Muscle layer of colon (tissue), 2 donors: ENCODE measurements at regions not wholly inside any gene's neighbourhood (a gene's known extent, or its start where the extent isn't known, plus 50 kb on each side); places are given as distances from the start of the nearest gene placed in this dataset.
"Not testable (repeated sequence)": the region's sequence is repeated elsewhere in the genome, so short reads cannot be mapped to it uniquely, and the experiment has no call there.

Experiments
- H3K27ac ChIP-seq: one replicate; pipeline ENCODE4 v1.7.0; 2013; ENCODE audit warnings: low read depth, mild to moderate bottlenecking, low read length, moderate library complexity
- H3K27me3 ChIP-seq, 2 donors: one replicate each; pipeline ENCODE4 v1.7.0; 2013; ENCODE audit warnings: low read length in 2 of 2, mild to moderate bottlenecking in 2 of 2; ENCODE audit not compliant: insufficient read depth in 2 of 2, control insufficient read depth in 1 of 2
- H3K36me3 ChIP-seq: one replicate; pipeline ENCODE4 v1.7.0; 2013; ENCODE audit warnings: mild to moderate bottlenecking, low read length; ENCODE audit not compliant: insufficient read depth
- H3K4me1 ChIP-seq: one replicate; pipeline ENCODE4 v1.7.0; 2013; ENCODE audit warnings: mild to moderate bottlenecking, low read length; ENCODE audit not compliant: insufficient read depth
- H3K4me3 ChIP-seq, 2 donors: one replicate each; pipeline ENCODE4 v1.7.0; 2013; ENCODE audit warnings: low read length in 2 of 2, low read depth in 1 of 2, mild to moderate bottlenecking in 1 of 2, moderate library complexity in 1 of 2
- H3K9ac ChIP-seq: one replicate; pipeline ENCODE4 v1.7.0; 2013; ENCODE audit warnings: low read length
- H3K9me3 ChIP-seq: one replicate; pipeline ENCODE4 v1.7.0; 2013; ENCODE audit warnings: mild to moderate bottlenecking, low read length
- donor health status: abdominal sarcoma.
- donor health status: Adenocarcinoma of cecum.

- H3K36me3 ChIP-seq = no peaks in the 10 kb centered on the region
- no peak overlapping the region for H3K4me3 ChIP-seq
- H3K4me1 ChIP-seq = no peaks in the 10 kb centered on the region
- no peaks in the 10 kb centered on the region for H3K27me3 ChIP-seq
- no peak overlapping the region for H3K27ac ChIP-seq
- no peak overlapping the region for H3K9ac ChIP-seq
- H3K9me3 ChIP-seq = no peaks in the 10 kb centered on the region
These were observed 486.6 kb downstream of the AJAP1 start for GRCh38 chr1:5140962-5141361.

GRCh38 chr1:5140136-5140535 is 485.7 kb downstream of the AJAP1 start:
- Histone ChIP-seq H3K27me3 (no peaks in the 10 kb centered on the region), H3K9ac (no peak overlapping the region), H3K4me1 (no peaks in the 10 kb centered on the region), H3K27ac (no peak overlapping the region), H3K4me3 (no peak overlapping the region), H3K36me3 (no peaks in the 10 kb centered on the region), H3K9me3 (no peaks in the 10 kb centered on the region)

GRCh38 chr1:5129746-5130355 is 475.4 kb downstream of the AJAP1 start:
- Histone ChIP-seq H3K27ac (no peak overlapping the region), H3K4me3 (no peak overlapping the region), H3K9me3 (no peaks in the 10 kb centered on the region), H3K4me1 (no peaks in the 10 kb centered on the region), H3K9ac (no peak overlapping the region), H3K27me3 (no peaks in the 10 kb centered on the region), H3K36me3 (no peaks in the 10 kb centered on the region)

GRCh38 chr1:5125208-5125607 is 470.8 kb downstream of the AJAP1 start:
- Histone ChIP-seq H3K27me3 (no peaks in the 10 kb centered on the region), H3K9me3 (no peaks in the 10 kb centered on the region), H3K27ac (no peak overlapping the region), H3K9ac (no peak overlapping the region), H3K4me3 (no peak overlapping the region), H3K36me3 (no peaks in the 10 kb centered on the region), H3K4me1 (no peaks in the 10 kb centered on the region)

GRCh38 chr1:5120559-5120958 is 466.1 kb downstream of the AJAP1 start:
- H3K27ac ChIP-seq = no peak overlapping the region
- H3K36me3 ChIP-seq = no peaks in the 10 kb centered on the region
- H3K9ac ChIP-seq = no peak overlapping the region
- no peaks in the 10 kb centered on the region for H3K4me1 ChIP-seq
- no peak overlapping the region for H3K4me3 ChIP-seq
- no peaks in the 10 kb centered on the region for H3K27me3 ChIP-seq
- H3K9me3 ChIP-seq = no peaks in the 10 kb centered on the region

- no peaks in the 10 kb centered on the region for H3K9me3 ChIP-seq
- H3K36me3 ChIP-seq = no peaks in the 10 kb centered on the region
- no peaks in the 10 kb centered on the region for H3K4me1 ChIP-seq
- no peak overlapping the region for H3K4me3 ChIP-seq
- no peaks in the 10 kb centered on the region for H3K27me3 ChIP-seq
- no peak overlapping the region for H3K27ac ChIP-seq
- no peak overlapping the region for H3K9ac ChIP-seq
These were observed 465.2 kb downstream of the AJAP1 start for GRCh38 chr1:5119366-5120234.

GRCh38 chr1:5118771-5119170 is 464.4 kb downstream of the AJAP1 start:
- not testable (repeated sequence) for H3K36me3 ChIP-seq, H3K9me3 ChIP-seq, H3K4me1 ChIP-seq, H3K27ac ChIP-seq, H3K27me3 ChIP-seq, H3K4me3 ChIP-seq, H3K9ac ChIP-seq

- not testable (repeated sequence) for H3K27ac ChIP-seq, H3K9ac ChIP-seq, H3K4me3 ChIP-seq, H3K4me1 ChIP-seq, H3K36me3 ChIP-seq, H3K9me3 ChIP-seq, H3K27me3 ChIP-seq
These were observed 463.9 kb downstream of the AJAP1 start for GRCh38 chr1:5118292-5118691.

- no peak overlapping the region for H3K27ac ChIP-seq
- H3K9ac ChIP-seq = no peak overlapping the region
- H3K27me3 ChIP-seq = no peaks in the 10 kb centered on the region
- no peaks in the 10 kb centered on the region for H3K9me3 ChIP-seq
- H3K36me3 ChIP-seq = no peaks in the 10 kb centered on the region
- H3K4me3 ChIP-seq = no peak overlapping the region
- no peaks in the 10 kb centered on the region for H3K4me1 ChIP-seq
These were observed 457.2 kb downstream of the AJAP1 start for GRCh38 chr1:5111581-5111980.

GRCh38 chr1:5110508-5110907 is 456.1 kb downstream of the AJAP1 start:
- H3K36me3 ChIP-seq = no peaks in the 10 kb centered on the region
- H3K4me3 ChIP-seq = no peak overlapping the region
- no peak overlapping the region for H3K9ac ChIP-seq
- H3K4me1 ChIP-seq = no peaks in the 10 kb centered on the region
- H3K9me3 ChIP-seq = no peaks in the 10 kb centered on the region
- H3K27ac ChIP-seq = no peak overlapping the region
- no peaks in the 10 kb centered on the region for H3K27me3 ChIP-seq

- H3K4me3 ChIP-seq = no peak overlapping the region
- no peaks in the 10 kb centered on the region for H3K4me1 ChIP-seq
- no peaks in the 10 kb centered on the region for H3K36me3 ChIP-seq
- no peak overlapping the region for H3K27ac ChIP-seq
- H3K9me3 ChIP-seq = no peaks in the 10 kb centered on the region
- H3K9ac ChIP-seq = no peak overlapping the region
- no peaks in the 10 kb centered on the region for H3K27me3 ChIP-seq
These were observed 455.2 kb downstream of the AJAP1 start for GRCh38 chr1:5109633-5110032.

- Histone ChIP-seq H3K4me1 (no peaks in the 10 kb centered on the region), H3K4me3 (no peak overlapping the region), H3K9ac (no peak overlapping the region), H3K36me3 (no peaks in the 10 kb centered on the region), H3K27ac (no peak overlapping the region), H3K9me3 (no peaks in the 10 kb centered on the region), H3K27me3 (no peaks in the 10 kb centered on the region)
These were observed 454.3 kb downstream of the AJAP1 start for GRCh38 chr1:5108740-5109139.
